NOMO-1 treated with dmso at 0.1 percent for 144 hours (cell line): ENCODE measurements at regions not wholly inside any gene's neighbourhood (a gene's known extent, or its start where the extent isn't known, plus 50 kb on each side); places are given as distances from the start of the nearest gene placed in this dataset.

Source experiments
- DNase-seq: peaks from one replicate; lab custom pipeline; 2025; ENCODE audit not compliant: unreplicated experiment; lab: John Stamatoyannopoulos, UW

DNA sequence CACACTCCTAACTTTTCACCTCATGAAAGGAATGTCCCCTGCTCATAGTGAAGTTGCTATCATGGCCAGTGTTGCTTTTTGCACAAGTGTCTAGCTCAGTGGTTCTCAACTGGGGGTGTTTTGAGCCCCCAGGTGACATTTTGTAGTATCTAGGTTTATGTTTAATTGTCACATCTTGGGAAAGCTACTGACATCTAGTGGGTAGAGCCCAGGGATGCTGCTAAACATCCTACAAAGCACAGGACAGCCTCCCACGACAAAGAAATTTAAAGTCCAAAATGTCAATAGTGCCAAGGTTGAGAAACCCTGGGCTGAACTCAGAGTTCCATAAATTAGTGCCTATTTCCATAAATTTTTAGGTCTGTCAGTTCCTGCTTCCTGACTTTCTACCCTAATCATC lies 70.7 kb upstream of the HCCS start:
- no peak for DNase-seq

DNA sequence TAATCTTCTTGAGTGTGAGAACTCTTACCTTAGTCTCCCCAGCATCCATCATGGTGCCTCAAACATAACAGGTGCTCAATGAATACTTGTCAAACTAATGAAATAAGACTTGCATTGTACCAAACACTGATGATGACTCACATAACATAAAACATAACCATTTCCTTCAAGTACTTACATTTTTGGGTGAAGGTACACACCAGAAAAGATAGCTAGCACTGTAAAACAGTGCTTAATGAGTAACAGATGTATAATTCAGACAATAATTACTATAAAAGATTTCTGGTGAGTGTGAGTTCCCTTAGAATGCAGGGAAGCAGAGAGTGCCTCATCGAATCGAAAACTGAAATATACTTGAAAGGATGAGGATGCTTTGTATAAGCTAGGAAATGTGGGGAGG lies 70.1 kb upstream of the HCCS start:
- no peak for DNase-seq

GRCh38 chrX:11050013-11050412 lies 61.1 kb upstream of the HCCS start:
- no peak for DNase-seq

- DNase-seq, result no peak
Observed at GRCh38 chrX:11053351-11053750, 57.8 kb upstream of the HCCS start.

DNA sequence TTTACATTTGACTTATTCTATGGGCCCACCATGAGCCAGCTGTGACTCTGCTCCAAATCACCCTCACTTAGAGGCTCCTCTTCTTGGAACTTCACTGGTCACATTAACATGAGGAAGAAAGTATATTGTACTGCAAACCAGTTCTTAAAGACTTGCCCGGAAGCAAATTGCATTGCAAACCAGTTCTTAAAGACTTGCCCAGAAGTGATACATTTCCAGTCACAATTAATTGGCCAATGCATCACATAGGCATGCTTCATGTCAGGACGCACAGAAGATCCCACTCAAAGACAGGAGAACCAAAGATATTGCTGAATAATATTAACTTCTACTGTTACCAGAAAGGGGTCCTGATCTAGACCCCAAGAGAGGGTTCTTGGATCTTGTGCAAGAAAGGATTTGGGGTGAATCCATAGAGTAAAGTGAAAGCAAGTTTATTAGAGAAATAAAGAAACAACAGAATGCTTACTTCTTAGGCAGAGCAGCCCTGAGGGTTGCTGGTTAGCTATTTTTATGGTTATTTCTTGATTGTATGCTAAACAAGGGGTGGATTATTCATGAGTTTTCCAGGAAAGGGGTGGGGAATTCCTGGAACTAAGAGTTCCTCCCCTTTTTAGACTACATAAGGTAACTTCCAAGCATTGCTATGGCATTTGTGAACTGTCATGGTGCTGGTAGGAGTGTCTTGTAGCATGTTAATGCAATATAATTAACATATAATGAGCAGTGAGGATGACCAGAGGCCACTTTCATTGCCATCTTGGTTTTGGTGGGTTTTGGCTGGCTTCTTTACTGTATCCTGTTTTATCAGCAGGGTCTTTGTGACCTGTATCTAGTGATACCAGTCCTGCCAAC lies 54.6 kb upstream of the HCCS start:
- DNase-seq, result no peak

GRCh38 chrX:11059933-11060332 lies 51.2 kb upstream of the HCCS start:
- no peak for DNase-seq
